Thyroid gland (tissue), 4 donors: ENCODE measurements at regions not wholly inside any gene's neighbourhood (a gene's known extent, or its start where the extent isn't known, plus 50 kb on each side); places are given as distances from the start of the nearest gene placed in this dataset.
"Not testable (repeated sequence)": the region's sequence is repeated elsewhere in the genome, so short reads cannot be mapped to it uniquely, and the experiment has no call there.

Experiments used
- DNase-seq, 2 donors: peaks; one replicate each; pipeline ENCODE4 v3.0.0-alpha.2; 2019
- H3K27ac ChIP-seq, 3 donors: fragments of 200-600 bp; sonication (generic); 1 replicate in 2 of 3; 2 replicates in 1 of 3; pipeline ENCODE4 v1.5.1; 2016 to 2019; ENCODE audit warnings: mild to moderate bottlenecking in 1 of 3, moderate library complexity in 1 of 3
- H3K27me3 ChIP-seq: fragments of 200-600 bp; sonication (generic); one replicate; pipeline ENCODE4 v1.5.1; 2019
- H3K36me3 ChIP-seq, 2 donors: fragments of 200-600 bp; sonication (generic); one replicate each; pipeline ENCODE4 v1.5.1; 2016 to 2019
- H3K4me1 ChIP-seq, 2 donors: fragments of 200-600 bp; sonication (generic); one replicate each; pipeline ENCODE4 v1.5.1; 2017 to 2019
- H3K4me3 ChIP-seq, 3 donors: fragments of 200-600 bp; sonication (generic); replicated peaks in 1 of 3; 1 replicate in 2 of 3; 2 replicates in 1 of 3; pipeline ENCODE4 v1.5.1; 2016; ENCODE audit warnings: mild to moderate bottlenecking in 1 of 3
- H3K9me3 ChIP-seq: fragments of 200-600 bp; sonication (generic); one replicate; pipeline ENCODE4 v1.5.1; 2017
- POLR2A ChIP-seq, 2 donors: fragments of 450-650 bp; IDR thresholded peaks; one replicate each; pipeline ENCODE4 v1.6.1; 2017; ENCODE audit warnings: antibody characterized with exemption in 2 of 2, mild to moderate bottlenecking in 2 of 2, moderate library complexity in 1 of 2
- WGBS, 2 donors: methylation state at CpG; one replicate each; pipeline ENCODE4 v1.1.5; 2017; 5-methylcytosine and 5-hydroxymethylcytosine counted together
- intact Hi-C: fragments of 100-400 bp; cut with DNase I; formaldehyde crosslinking; loops from one replicate; pipeline ENCODE4 v1.15.1; 2023
- TF ChIP-seq, protein P1 (sequence below), 6 experiments: fragments of 200-600 bp in 3 of 6; fragments of 450-650 bp in 3 of 6; sonication (generic) in 3 of 6; IDR thresholded peaks; one replicate each; pipeline ENCODE4 v1.5.1; 2016 to 2019; ENCODE audit warnings: antibody characterized with exemption in 6 of 6, mild to moderate bottlenecking in 2 of 6, inconsistent platforms in 1 of 6, moderate library complexity in 1 of 6

DNA sequence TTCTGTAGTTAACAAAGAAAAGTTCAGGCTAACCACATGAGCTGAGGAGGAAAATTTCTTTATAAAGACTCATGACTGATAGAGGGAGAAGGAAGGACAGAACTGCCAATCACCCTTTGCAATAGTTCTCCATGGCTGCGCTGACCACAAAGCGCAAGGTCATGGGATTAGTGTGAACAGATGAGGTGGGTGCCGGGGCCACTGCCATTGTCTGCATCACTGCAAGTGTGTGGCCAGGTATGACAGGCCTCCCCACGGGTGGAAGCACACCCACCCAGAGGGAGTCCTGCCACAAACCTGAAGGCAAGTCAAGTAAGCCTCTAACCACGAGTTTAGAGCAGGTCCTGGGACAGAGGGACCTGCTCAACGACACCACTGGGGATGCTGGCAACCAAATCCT is 128.1 kb downstream of the TUBA3C start:
- Histone ChIP-seq H3K9me3 (no peaks in the 10 kb centered on the region), H3K27me3 (no peaks in the 10 kb centered on the region), H3K4me3 (no peak overlapping the region), H3K4me1 (no peaks in the 10 kb centered on the region), H3K27ac (no peak overlapping the region), H3K36me3 (no peaks in the 10 kb centered on the region)
- intact Hi-C loops, result no loop called here
- DNase-seq, result no peak
- WGBS, 2 donors, result 60 to 66% methylated on average over 6 of the region's 6 CpGs
- TF ChIP-seq POLR2A (IDR thresholded peaks at IDR 0.05), result no peak
- TF ChIP-seq, protein P1, sequence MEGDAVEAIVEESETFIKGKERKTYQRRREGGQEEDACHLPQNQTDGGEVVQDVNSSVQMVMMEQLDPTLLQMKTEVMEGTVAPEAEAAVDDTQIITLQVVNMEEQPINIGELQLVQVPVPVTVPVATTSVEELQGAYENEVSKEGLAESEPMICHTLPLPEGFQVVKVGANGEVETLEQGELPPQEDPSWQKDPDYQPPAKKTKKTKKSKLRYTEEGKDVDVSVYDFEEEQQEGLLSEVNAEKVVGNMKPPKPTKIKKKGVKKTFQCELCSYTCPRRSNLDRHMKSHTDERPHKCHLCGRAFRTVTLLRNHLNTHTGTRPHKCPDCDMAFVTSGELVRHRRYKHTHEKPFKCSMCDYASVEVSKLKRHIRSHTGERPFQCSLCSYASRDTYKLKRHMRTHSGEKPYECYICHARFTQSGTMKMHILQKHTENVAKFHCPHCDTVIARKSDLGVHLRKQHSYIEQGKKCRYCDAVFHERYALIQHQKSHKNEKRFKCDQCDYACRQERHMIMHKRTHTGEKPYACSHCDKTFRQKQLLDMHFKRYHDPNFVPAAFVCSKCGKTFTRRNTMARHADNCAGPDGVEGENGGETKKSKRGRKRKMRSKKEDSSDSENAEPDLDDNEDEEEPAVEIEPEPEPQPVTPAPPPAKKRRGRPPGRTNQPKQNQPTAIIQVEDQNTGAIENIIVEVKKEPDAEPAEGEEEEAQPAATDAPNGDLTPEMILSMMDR (IDR thresholded peaks at IDR 0.05), result no peak

DNA sequence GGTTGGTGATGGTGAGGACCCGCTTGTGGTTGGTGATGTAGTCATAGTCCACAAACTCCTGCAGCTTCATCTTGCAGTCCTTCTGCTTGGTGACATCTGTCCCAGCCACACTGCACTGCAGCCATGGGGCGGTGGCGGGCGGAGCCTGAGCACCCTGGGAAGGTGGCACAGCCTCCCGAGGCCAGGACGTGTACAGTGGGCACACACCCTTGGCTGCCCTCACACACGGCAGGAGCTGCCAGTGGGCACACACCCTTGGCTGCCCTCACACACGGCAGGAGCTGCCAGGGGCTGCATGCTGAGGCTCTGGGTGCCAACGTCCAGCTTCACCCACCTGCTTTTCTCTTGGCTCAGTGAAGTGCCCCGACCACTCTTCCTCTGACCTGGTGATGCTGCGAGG is 128.7 kb downstream of the TUBA3C start:
- 84 to 87% methylated on average over 9 to 11 of the region's 11 CpGs for WGBS, 2 donors
- intact Hi-C loops, result no loop called here
- Histone ChIP-seq H3K27me3 (no peaks in the 10 kb centered on the region), H3K9me3 (no peaks in the 10 kb centered on the region), H3K4me3 (no peak overlapping the region), H3K4me1 (no peaks in the 10 kb centered on the region), H3K36me3 (no peaks in the 10 kb centered on the region), H3K27ac (no peak overlapping the region)
- DNase-seq, result no peak
- TF ChIP-seq, protein P1 (IDR thresholded peaks at IDR 0.05), result no peak
- no peak for TF ChIP-seq POLR2A (IDR thresholded peaks at IDR 0.05)

DNA sequence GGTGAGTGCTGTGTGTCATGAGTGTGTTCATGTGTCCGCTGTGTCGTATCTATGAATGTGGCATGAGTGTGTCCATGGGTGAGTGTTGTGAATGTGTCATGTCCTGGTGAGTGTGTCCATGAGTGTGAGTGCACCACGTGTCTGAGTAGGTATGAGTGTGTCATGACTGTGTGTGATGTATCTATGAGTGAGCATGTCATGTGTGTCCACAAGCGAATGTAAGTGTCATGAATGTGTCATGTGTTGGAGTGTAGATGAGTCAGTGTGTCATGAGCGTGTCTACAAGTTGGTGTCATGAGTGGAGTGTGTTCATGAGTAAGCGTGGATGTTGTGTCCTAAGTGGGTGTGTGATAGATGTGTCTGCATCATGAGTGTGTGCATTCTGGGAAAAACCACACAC is 129.4 kb downstream of the TUBA3C start:
- TF ChIP-seq, protein P1 (IDR thresholded peaks at IDR 0.05), result no peak
- no peak for TF ChIP-seq POLR2A (IDR thresholded peaks at IDR 0.05)
- no peak for DNase-seq

DNA sequence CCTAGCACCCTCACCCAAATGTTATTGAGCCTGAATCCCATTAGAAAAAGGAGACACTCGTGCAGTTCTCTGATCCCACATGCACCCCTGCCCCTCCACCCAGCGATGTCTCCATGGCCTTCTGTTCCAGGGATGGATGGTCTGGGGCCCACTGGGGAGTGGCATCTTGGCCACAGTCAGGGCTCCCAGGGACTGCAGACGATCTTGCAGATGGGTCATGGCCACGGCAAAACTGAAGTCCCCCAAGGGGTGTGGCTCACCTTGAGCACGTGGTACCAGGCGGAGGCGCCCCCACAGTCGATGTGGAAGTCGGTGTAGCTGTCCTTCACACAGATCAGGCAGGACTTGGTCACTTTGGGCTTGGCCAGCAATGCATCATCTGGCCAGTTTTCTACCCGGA is 130.7 kb downstream of the TUBA3C start:
- H3K4me1 ChIP-seq, result no peaks in the 10 kb centered on the region
- no peaks in the 10 kb centered on the region for H3K36me3 ChIP-seq
- 77 to 82% methylated on average over 3 to 8 of the region's 10 CpGs for whole genome bisulfite sequencing, 2 donors
- DNase-seq, result no peak
- no peaks in the 10 kb centered on the region for H3K9me3 ChIP-seq
- intact Hi-C loops, result no loop called here
- TF ChIP-seq POLR2A (IDR thresholded peaks at IDR 0.05), result no peak
- no peaks in the 10 kb centered on the region for H3K27me3 ChIP-seq
- H3K27ac ChIP-seq, result no peak overlapping the region
- no peak overlapping the region for H3K4me3 ChIP-seq

More for the DNA sequence above, 129.4 kb downstream of the TUBA3C start:
- intact Hi-C loops, result no loop called here
- no peaks in the 10 kb centered on the region for H3K4me1 ChIP-seq
- 73 to 79% methylated on average over 6 of the region's 6 CpGs for WGBS, 2 donors
- no peaks in the 10 kb centered on the region for H3K27me3 ChIP-seq
- no peaks in the 10 kb centered on the region for H3K9me3 ChIP-seq
- H3K27ac ChIP-seq, result no peak overlapping the region
- no peak overlapping the region for H3K4me3 ChIP-seq
- no peaks in the 10 kb centered on the region for H3K36me3 ChIP-seq

DNA sequence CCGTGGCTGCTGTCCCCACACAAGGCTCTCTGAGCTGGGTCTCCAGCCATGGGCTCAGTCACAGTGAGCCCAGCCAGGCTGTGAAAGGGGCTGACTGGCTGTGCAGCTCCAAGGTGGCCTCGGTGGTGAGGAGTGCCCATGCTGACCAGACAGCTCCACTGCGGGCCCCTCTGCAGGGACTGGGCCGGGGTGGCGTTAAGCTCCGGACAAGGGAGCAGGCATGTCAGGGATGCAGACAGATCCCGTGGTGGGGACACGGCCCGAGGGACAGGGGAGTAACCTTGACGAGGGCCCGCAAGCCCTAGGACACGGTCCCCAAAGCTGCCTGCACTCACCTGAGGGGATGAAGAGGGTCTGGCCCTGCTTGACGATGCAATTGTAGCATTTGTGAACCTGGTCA is 132.0 kb downstream of the TUBA3C start:
- H3K36me3 ChIP-seq, intact Hi-C loops, H3K27me3 ChIP-seq, H3K4me3 ChIP-seq, H3K4me1 ChIP-seq, DNase-seq, H3K27ac ChIP-seq, H3K9me3 ChIP-seq: not testable (repeated sequence)
- 85 to 93% methylated on average over 10 to 13 of the region's 13 CpGs for WGBS, 2 donors

DNA sequence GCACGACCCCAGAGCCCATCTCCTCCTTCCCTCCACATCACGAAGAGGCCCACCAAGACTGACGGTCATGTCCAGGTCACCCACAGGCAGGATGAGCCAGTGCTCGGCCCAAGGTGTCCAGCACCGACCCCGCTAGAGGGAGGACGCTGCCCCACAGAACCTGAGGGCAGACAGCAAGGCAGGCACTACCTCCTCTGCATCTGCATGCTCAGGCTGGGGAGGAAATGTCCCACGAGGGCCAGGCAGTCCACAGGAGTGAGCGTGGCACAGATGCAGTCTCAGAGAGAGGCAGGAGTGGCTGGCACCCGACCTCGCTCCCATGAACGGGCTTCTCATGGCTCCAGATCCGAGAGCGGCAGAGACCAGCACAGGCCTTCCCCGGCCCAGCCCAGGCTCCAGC is 133.2 kb downstream of the TUBA3C start:
- DNase-seq, result no peak
- Histone ChIP-seq H3K4me3 (no peak overlapping the region), H3K36me3 (no peaks in the 10 kb centered on the region), H3K27ac (no peak overlapping the region), H3K9me3 (no peaks in the 10 kb centered on the region), H3K27me3 (no peaks in the 10 kb centered on the region), H3K4me1 (no peaks in the 10 kb centered on the region)
- 79 to 94% methylated on average over 6 to 9 of the region's 15 CpGs for WGBS, 2 donors
- intact Hi-C loops, result no loop called here
- TF ChIP-seq POLR2A (IDR thresholded peaks at IDR 0.05), result no peak
- TF ChIP-seq, protein P1 (IDR thresholded peaks at IDR 0.05), result no peak
